ENCODE measurements at regions not wholly inside any gene's neighbourhood (a gene's known extent, or its start where the extent isn't known, plus 50 kb on each side); places are given as distances from the start of the nearest gene placed in this dataset.

GRCh38 chr17:51430591-51430990, 170.2 kb downstream of the UTP18 start:
- Histone ChIP-seq H3K27ac (replicated peaks) (no peak overlapping the region), H3K27me3 (ENCODE audit: insufficient read depth, poor library complexity, severe bottlenecking) (no peaks in the 10 kb centered on the region), H3K4me3 (replicated peaks; ENCODE audit: insufficient read depth, low read length) (no peak overlapping the region)
- DNase-seq (ENCODE audit: low read depth in 1 of 2, low spot score in 1 of 2), result no peak
- TF ChIP-seq CTCF (IDR thresholded peaks at IDR 0.05; ENCODE audit: insufficient read depth, low read length) (no peak), REST (IDR thresholded peaks at IDR 0.05; ENCODE audit: insufficient replicate concordance, low read depth) (no peak), SPI1 (IDR thresholded peaks at IDR 0.05; ENCODE audit: borderline replicate concordance, low read depth) (no peak), POLR2AphosphoS5 (IDR thresholded peaks at IDR 0.05; ENCODE audit: low read depth) (no peak), GABPA (IDR thresholded peaks at IDR 0.05; ENCODE audit: low read depth) (no peak)

GRCh38 chr17:51434434-51435170, 174.3 kb downstream of the UTP18 start:
- DNase-seq (ENCODE audit: low read depth in 1 of 2, low spot score in 1 of 2), result no peak
- H3K27ac ChIP-seq (replicated peaks), result no peak overlapping the region
- H3K27me3 ChIP-seq (ENCODE audit: insufficient read depth, poor library complexity, severe bottlenecking), result no peaks in the 10 kb centered on the region
- no peak overlapping the region for H3K4me3 ChIP-seq (replicated peaks; ENCODE audit: insufficient read depth, low read length)
- TF ChIP-seq REST (IDR thresholded peaks at IDR 0.05; ENCODE audit: insufficient replicate concordance, low read depth) (no peak), POLR2AphosphoS5 (IDR thresholded peaks at IDR 0.05; ENCODE audit: low read depth) (no peak), CTCF (IDR thresholded peaks at IDR 0.05; ENCODE audit: insufficient read depth, low read length) (no peak), SPI1 (IDR thresholded peaks at IDR 0.05; ENCODE audit: borderline replicate concordance, low read depth) (no peak), GABPA (IDR thresholded peaks at IDR 0.05; ENCODE audit: low read depth) (no peak)

- no peak overlapping the region for H3K4me3 ChIP-seq (replicated peaks; ENCODE audit: insufficient read depth, low read length)
- H3K27me3 ChIP-seq (ENCODE audit: insufficient read depth, poor library complexity, severe bottlenecking), result no peaks in the 10 kb centered on the region
- H3K27ac ChIP-seq (replicated peaks), result no peak overlapping the region
- DNase-seq (ENCODE audit: low read depth in 1 of 2, low spot score in 1 of 2), result peak in 1 of 2 experiments; percentile 11
- no peak for TF ChIP-seq SPI1 (IDR thresholded peaks at IDR 0.05; ENCODE audit: borderline replicate concordance, low read depth)
- TF ChIP-seq CTCF (IDR thresholded peaks at IDR 0.05; ENCODE audit: insufficient read depth, low read length), result no peak
- TF ChIP-seq POLR2AphosphoS5 (IDR thresholded peaks at IDR 0.05; ENCODE audit: low read depth), result no peak
- no peak for TF ChIP-seq GABPA (IDR thresholded peaks at IDR 0.05; ENCODE audit: low read depth)
- no peak for TF ChIP-seq REST (IDR thresholded peaks at IDR 0.05; ENCODE audit: insufficient replicate concordance, low read depth)
These were observed 174.8 kb downstream of the UTP18 start for GRCh38 chr17:51435171-51435552.
